ENCODE measurements at regions not wholly inside any gene's neighbourhood (a gene's known extent, or its start where the extent isn't known, plus 50 kb on each side); places are given as distances from the start of the nearest gene placed in this dataset.
A peak's percentile ranks its signal among the peaks of the same experiment; 100 is the strongest.
"Not testable (repeated sequence)": the region's sequence is repeated elsewhere in the genome, so short reads cannot be mapped to it uniquely, and the experiment has no call there.

DNA sequence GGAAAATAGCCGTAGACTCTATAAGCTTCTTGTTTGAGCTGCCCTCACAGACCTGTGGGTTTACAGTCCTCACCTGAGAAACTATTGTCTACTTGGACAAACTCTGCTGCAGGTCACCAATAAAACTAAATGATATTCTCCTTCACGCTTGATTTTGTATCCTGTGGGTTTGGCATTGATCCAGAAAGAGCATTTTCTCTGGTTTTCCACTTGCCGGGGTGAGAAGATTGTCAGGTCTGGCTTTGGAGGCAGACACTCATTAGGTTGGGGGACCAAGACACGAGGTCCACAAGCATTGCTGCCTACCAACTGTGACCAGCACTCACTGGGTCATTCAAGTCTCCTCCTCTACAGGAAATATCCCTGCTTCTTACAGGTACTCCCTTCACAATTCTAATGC is 68.5 kb downstream of the CDC14C start:
- no peak for DNase-seq

DNA sequence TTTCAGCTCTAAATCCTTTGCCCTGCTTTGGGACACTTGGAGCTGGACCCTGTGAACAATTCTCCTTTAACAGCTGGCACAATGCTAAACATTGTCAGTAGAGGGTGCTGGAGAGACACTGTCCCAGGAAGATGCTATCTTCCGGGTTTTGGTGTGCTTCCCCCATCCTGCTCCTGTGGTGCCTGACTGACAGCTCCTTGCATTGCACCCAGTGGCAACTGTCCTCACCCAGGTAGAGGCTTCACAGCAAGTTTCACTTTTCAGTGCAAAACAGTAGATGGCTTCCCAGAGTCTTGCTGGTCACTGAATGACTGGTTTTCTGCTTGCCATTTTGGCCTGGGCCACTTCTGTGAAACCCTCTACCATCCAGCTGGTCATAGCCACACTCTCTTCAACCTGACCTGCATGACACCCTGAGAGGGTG is 77.3 kb downstream of the CDC14C start:
- DNase-seq: peak; percentile 15

DNA sequence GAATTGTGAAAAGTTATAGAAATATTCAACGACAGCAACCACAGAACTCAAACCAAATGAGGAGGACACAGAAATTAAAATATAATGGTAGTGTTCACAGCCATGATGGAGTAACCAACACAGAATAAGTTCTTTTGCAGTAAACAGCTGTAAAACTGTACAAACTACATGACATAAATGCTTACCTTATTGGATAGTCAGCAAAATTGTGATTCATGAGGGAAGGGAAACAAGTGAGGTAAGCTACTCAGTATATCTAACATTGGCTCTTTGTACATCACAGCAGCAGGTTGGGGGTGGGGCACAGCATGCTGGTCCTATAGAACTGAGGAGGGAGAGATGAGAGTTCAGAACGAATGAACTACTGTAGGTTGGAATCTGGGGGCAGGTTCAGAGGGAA is 86.4 kb downstream of the CDC14C start:
- no peak for DNase-seq

DNA sequence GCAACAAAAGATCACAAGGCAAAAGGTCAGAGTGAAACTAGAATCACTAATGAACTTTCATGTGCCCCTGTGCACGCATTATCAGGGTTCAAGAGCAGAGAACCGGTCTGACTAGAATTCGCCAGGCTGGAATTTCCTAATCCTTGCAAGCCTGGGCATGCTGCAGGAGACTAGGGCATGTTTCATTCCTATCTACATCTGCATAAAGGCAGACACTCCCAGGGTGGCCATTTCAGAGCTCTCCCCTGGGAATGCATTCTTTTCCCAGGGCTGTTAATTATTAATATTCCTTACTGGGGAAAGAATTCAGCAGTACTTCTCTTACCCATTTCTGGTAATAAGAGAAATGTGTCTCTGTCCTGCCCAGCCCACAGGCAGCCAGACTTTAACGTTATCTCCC is 90.5 kb downstream of the CDC14C start:
- DNase-seq: no peak

DNA sequence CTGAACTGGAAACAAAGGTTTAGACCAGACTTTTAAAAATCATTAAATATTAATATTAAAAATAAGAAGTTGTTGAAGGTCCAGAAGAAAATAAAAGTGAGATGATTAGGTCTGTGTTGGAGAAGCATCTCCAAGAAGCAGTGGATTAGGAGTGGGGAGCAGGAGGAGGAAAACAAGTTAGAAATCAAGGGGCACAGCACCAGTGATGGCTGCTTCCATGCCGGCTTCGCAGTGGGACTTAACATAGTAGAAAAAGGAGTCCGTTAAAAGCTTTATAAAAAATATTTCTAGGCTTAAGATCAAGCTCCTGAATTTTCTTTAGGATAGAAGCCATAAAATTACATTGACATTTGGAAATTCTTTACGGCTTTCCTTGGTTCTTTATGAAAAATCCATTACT is 95.8 kb downstream of the CDC14C start:
- DNase-seq: no peak

DNA sequence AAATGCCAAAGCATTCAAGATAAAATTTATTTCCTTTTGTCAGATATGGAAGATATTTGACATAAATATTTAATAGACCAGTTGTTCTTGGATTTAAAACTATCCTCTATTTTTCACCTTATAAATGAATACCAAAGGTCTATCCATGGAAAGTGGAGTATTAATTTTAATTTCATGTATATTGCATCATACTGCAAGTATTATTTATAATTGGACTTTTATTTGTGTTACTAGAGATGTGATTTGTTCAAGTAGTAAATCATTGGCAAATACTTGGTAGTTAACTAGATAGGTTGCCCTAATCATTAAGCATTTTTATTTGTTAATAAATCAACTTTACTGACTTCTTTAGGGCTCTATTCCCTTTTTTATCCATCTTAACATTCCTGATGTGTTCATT is 98.1 kb downstream of the CDC14C start:
- no peak for DNase-seq

DNA sequence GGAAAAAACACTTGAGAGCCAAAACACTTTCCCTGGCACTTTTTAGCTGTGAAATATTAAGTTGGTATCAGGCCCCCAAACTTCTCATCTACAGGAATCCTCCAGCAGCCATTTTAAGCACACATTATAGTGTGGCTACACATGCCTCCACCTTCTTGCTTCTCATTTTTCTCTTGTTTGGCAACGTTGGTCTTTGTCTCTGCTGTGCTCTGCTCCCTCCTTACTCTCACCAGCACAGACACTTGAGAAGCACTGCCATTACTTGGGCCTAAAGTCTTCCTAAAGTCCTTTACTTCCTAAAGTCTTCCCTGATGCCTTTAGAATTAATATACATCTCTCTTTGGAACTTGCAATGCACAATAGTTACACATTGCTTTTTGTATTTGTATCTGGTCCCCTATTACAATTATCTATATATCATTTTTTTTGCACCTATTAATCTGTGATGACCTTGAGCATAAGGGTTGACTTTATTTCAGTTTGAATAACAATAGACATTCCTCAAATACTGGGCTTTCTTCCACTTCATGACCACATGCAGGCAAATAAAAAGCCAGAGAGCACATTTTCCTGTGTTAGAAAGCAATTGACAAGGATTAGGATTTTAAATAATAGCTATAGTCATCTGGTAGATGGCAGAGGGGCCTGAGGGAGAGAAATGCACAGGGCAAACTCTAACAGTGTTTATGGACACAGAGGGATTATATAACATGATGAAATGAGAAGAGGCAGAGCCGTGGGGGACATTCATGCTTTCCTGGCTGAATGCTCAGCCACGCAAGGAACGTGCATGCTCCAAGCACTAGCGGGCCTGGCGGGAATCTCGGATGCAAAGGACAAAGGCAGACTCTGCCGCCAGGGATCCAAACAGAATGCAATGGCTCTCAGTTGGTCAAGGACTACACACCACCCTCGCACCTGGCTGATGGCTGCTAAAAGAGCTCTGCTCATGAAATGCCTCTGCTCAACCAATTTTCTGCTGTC is 99.3 kb downstream of the CDC14C start:
- DNase-seq: no peak

DNA sequence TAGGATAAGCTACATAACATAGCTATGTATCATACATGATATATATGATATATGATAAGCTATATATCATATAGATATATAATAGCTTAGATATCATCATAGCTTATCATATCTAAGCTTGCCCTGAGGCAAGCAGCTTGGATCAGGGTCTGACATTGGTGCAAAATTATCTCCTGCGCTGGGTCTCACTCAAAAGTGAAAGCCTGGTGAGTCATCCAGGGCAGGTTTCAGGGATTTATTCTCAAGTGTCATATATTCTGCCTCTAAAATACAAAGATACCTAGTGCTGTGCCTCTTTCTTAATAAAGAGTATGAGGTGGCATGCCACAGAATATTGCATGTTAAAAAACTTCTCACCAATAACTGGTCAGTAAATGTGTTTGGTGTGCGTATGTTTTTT is 105.9 kb downstream of the CDC14C start:
- no peak for DNase-seq

DNA sequence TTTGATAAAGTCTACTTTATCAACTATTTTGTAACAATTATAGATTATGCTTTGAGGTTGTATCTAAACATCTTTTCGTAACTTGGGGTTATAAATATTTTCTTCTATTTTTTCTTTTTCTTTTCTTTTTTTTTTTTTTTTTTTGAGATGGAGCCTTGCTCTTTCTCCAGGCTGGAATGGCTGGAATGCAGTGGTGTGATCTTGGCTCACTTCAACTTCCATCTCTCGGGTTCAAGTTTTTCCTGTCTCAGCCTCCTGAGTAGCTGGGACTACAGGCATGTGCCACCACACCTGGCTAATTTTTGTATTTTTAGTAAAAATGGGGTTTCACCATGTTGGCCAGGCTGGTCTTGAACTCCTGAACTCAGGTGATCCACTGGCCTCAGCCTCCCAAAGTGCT is 108.8 kb downstream of the CDC14C start:
- DNase-seq: not testable (repeated sequence)

DNA sequence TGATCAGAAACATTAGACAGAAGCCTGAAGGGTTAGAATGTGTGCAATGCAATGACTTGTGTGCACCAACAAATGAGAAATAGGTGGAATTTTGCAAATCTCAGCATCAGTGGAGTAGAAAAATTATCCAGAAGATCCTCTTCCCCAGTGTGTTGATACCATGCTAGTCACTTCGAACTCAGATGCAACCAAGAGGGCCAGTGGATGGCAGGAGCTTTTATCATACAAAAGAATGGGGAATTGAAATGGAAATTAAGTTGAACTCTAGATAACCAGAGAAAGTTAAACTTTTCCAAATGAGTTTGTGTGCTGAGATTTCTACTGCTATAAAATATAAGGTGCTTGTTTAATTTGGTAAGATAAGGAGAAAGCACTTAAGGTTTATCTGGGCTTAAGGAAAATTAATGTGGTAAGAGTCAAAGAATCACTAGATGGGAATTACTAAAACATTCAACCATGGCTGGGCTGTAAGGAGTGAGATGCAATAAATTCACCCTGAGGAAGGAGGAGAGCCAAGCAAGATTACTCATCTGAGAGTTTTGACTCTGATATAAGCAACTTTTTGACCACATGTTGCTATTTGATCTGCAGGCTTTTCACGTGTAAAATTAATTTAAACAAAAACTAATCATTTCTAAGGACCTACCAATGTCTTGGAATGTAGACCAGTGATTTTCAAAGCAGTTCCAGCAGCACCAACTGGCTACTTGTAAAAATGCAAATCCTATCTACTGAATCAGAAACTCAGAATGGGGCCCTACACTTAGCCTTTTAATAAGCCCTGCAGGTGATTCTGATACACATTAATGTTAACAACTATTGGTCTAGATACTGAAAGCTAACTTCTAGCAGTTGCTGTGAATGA is 113.2 kb downstream of the CDC14C start:
- DNase-seq: no peak

DNA sequence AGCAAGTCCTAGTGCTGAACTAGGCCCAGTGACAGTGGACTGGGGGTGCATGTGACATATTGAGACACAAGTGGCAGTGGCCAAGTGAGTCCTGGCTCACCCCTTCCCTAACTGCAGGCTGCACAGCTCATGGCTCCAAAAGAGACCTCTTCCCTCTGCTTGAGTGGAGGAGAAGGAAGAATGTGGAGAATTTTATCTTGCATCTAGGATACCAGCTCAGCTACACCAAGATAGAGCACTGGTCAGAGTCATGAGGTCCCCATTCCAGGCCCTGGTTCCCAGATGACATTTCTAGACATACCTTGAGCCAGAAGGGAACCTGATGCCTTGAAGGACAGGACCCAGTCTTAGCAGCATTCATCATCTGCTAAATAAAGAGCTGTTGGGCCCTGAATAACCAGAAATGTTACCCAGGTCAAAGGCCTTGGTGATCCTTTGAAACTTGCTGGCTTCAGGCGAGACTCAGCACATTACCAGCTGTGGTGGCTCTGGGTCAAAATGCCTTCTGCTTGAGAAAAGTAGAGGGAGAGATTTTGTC is 114.5 kb downstream of the CDC14C start:
- no peak for DNase-seq

DNA sequence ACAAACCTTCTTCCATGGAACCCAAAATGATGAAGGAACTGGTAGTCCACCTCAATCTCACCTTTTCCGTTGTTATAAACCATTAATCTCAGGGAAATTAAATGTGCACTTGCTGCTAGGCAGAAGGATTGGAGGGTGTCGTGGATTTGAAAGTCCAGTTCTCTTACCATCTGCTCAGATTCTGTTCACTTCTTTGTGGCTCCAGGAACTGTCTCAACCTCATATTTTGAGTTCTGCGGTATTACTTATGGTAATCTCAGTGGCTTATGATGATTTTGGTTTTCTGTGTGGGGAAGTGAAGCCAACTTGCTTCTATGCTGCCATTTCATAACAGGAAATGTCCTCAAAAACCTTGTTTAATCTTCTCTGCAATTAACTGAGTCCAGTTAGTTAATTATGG is 136.4 kb downstream of the CDC14C start:
- DNase-seq: no peak

DNA sequence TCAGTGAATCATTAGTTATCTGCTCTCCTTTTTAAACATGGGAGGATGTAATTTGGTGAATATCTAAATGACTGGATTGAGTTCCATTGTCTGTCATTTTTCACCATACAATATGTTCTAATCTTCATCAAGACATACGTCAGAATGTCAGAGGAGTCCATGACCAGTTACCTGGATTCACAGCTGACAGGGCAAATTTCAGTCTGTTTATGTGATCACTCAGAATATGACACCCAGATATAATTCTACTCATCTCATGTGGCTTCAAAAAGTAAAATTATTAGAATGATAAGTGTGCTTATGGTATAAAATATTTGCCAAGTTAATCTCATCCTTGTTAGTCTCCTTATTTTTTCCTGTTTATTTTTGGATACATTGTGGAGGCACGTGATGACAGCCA is 150.2 kb downstream of the CDC14C start:
- DNase-seq: no peak

DNA sequence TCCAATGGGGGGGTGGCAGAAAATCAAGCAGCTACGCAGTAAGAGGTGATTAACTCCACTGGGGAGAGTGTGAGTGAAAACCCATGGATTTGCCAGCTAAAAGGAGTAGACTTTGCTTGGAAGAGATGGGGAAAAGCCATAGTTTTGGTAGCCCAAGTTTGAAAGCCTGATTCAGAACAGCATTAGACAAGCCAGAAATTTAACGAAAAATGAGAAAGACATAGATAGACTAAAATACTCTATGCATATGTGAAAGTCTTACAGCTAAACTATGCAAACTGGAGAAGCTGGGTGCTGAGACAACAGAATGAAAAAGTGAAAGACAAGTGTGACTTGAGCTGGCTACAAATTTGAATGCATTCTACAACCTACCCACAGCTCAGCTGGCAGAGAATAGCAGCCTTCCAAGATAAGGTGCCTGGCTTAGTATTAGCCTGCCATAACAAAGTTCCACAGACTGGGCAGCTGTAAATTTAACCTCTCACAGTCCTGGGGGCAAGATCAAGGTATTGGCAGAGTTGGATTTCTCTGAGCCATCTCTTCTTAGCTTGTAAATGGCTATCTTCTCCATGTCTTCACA is 156.6 kb downstream of the CDC14C start:
- DNase-seq: no peak

DNA sequence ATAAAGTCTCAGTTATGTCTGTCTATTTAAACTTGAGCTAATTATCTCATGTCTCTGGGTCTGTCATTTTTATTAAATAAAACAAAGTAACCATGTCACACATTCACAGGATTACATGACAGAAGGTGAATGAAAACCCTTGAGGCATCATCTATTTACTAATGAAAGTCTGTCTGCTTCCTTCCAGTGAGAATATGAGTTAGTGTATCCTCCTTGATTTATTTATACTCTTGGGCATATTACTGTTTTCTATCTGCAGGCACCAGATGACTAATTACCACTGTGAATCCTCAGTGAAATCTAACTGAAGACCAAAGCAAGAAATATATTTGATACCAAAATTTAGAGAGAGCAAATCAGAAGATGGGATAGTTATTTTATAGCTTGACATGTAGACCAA is 163.7 kb downstream of the CDC14C start:
- no peak for DNase-seq

DNA sequence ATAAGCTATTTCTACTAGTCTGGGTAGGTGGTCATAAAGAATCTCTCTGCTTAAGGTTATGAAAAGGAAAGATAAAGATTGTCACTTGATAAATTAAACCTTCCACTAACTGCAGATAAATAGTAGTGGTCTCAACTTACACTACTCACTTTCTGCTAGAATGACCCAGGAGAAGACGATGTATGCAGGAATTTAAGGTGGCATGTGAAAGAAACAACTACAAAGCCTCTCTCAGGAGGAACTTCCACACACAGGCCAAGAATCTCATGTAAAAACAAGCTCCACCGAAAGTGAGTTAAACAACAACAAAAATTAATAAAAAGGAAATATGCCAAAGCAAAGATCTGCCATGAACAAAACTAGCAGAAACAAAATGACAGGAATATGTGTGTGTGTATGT is 165.4 kb downstream of the CDC14C start:
- no peak for DNase-seq

DNA sequence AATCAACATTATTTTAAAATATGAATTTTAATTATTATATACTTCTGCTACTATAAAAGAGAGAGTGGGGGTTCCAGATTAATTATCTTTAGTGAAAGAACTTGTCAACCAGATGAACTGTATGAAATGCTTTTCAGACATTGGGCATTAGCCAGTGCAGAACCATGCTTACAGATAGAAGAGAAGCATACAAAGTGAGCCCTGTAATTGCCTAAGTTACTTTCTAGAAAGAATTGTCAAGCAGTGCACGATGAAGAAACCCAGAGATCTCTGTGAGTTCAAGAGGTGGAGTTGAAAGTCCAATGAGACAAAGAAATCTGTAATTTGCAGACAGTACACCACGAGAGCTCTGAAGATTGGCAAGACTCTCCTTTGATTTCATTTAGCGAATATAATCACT is 166.7 kb downstream of the CDC14C start:
- no peak for DNase-seq

DNA sequence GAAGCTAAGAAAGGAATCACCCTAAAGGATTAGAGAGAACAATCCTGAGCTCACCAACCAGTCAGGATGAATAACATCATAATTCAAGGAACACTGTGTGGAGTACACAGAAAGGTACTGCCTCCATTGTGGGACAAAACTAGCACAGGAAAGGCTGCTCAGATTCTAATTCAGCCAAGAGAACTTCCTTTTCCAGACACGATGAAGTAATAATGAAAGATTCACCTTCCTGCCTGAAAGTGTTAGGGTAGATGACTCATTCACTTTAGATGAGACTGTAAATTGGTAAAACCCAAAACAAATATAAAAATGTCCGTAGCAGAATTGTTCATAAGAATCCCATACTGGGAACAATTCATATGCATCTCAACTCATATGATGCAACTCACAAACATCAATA is 167.2 kb downstream of the CDC14C start:
- no peak for DNase-seq

DNA sequence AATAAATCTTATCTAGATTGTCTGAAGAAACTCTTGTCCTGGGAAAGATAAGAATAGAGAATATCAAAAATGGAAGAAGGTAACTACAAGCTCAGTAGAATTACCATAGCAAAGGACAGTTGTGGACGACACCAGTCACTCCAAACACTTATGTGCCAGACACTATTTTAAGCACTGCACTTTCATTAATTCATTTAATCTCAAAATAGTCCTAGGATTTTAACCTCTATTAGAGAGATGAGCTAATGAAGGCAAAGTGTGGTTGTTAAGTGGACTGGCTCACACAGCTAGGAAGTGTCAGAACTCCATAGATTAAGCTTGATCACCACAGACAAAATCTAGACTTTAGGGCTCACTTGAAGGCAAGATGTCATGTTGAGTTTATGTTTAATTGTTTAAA is 168.9 kb downstream of the CDC14C start:
- no peak for DNase-seq

DNA sequence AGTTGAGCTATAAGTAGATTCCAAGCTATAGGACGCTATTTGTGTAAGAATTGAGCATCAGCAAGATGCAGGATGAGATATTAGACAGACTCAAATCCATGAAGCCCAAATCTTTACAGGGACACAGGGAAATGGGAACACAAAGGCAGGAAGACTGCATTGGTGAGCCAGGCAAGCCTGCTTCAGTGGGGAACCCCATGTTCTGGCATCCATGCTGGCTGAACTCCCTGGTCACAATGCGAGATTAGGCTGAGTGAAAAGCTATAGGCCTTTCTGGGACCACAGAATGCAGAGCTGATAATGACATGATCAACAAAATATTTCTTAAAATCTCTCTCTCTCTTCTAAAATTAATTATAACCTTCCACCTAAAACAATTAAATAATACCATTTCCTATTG is 170.5 kb downstream of the CDC14C start:
- no peak for DNase-seq

DNA sequence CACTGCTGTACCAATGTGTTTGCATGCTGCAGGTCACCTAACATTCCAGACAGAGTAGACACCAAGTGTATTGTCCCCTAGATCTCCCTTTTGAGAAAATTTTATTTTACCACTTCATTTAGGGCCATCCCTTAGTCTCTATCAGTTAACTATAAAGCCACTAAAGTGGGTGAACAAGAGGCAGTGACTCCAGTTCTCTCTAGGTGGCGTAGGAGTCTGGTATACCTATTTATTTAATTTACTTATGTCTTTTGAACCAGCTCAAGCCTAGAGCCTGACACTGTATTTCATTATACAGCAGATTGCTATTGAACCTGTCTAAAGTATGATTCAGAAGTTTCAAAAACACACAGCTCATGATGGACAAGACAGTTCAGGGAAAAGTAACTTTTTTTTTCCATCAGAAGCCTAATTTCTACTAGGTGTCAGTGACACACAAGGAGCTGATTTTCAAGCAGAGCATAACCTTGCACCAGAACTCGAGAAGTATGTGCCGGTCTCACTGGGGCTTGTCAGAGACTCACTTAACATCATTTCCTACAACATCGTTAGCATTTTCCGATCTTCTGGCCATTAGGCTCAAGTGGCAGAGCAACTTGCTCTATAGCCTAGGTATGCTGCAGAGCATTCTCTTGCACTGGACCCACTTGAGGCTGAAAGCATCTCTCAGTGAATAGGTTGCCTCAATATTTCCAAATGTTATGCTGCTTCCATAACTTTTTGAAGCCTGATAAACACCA is 175.4 kb downstream of the CDC14C start:
- no peak for DNase-seq

DNA sequence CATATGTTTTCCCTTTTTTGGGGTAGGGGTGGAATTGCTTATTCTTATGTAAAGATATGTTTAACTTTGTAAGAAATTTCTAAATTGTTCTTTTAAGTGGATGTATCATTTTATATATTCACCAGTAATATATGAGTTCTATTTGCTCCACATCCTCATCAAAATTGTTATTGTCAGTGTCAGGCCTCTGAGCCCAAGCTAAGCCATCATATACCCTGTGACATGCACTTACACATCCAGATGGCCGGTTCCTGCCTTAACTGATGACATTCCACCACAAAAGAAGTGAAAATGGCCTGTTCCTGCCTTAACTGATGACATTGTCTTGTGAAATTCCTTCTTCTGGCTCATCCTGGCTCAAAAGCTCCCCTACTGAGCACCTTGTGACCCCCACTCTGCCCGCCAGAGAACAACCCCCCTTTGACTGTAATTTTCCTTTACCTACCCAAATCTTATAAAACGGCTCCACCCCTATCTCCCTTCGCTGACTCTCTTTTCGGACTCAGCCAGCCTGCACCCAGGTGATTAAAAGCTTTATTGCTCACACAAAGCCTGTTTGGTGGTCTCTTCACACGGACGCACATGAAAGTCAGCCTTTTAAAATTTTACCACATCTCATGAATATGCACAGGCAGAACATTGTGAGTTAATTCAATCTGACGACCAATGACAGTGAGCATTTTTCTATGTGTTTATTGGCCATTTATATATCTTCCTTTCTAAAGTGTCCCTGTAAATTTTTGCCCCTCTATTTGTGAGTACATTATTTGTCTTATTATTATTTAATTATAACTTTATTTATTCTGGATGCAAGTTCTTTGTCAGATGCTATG is 176.8 kb downstream of the CDC14C start:
- DNase-seq: not testable (repeated sequence)

All from NCI-H146 (cell line).